WTC11 (cell line): ENCODE measurements at regions not wholly inside any gene's neighbourhood (a gene's known extent, or its start where the extent isn't known, plus 50 kb on each side); places are given as distances from the start of the nearest gene placed in this dataset.

Source experiments
- ATAC-seq: fragments of 200-7000 bp; cut with Tn5 transposase; 2 replicates; pipeline ENCODE4 v1.10.0; 2021; ENCODE audit warnings: mild to moderate bottlenecking, moderate library complexity
- CTCF ChIA-PET: fragments of 300-600 bp; sonication (Branson Sonifier 250); formaldehyde crosslinking; loops from one replicate; lab custom pipeline; 2021; ENCODE audit warnings: antibody characterized with exemption; lab: Charles Lee
- POLR2A ChIA-PET: fragments of 350-600 bp; sonication (Branson Sonifier 250); formaldehyde crosslinking; loops from one replicate; lab custom pipeline; 2021; ENCODE audit warnings: antibody characterized with exemption; lab: Charles Lee
- DNase-seq: peaks from one replicate; pipeline ENCODE4 v3.0.0; 2021; ENCODE audit warnings: low spot score
- H3K27ac Mint-ChIP-seq: 2 replicates; pipeline ENCODE4 v1.8.0; 2021; ENCODE audit warnings: mixed read lengths
- H3K27me3 Mint-ChIP-seq: 2 replicates; pipeline ENCODE4 v1.8.0; 2021; ENCODE audit warnings: low read depth, mild to moderate bottlenecking, moderate library complexity, mixed read lengths
- H3K36me3 Mint-ChIP-seq: 2 replicates; pipeline ENCODE4 v1.8.0; 2021; ENCODE audit warnings: mixed read lengths
- H3K4me1 Mint-ChIP-seq: 2 replicates; pipeline ENCODE4 v1.8.0; 2022; ENCODE audit warnings: mixed read lengths
- H3K4me3 Mint-ChIP-seq: 2 replicates; pipeline ENCODE4 v1.8.0; 2021; ENCODE audit warnings: mild to moderate bottlenecking, moderate library complexity, mixed read lengths
- H3K9me3 Mint-ChIP-seq: 2 replicates; pipeline ENCODE4 v1.8.0; 2021; ENCODE audit warnings: mixed read lengths
- CREB1 ChIP-seq: sonication (generic); formaldehyde crosslinking; IDR thresholded peaks from 2 replicates; pipeline ENCODE4 v1.8.0; 2023; ENCODE audit warnings: mild to moderate bottlenecking, missing genetic modification reagents
- EMX1 ChIP-seq: fragments of 250-450 bp; sonication (Bioruptor Pico); IDR thresholded peaks from 2 replicates; pipeline ENCODE4 v1.8.0; 2021; ENCODE audit warnings: mild to moderate bottlenecking
- MYBL2 ChIP-seq: sonication (generic); formaldehyde crosslinking; IDR thresholded peaks from 2 replicates; pipeline ENCODE4 v1.8.1; 2023; ENCODE audit warnings: mild to moderate bottlenecking, moderate library complexity, missing genetic modification reagents
- NFATC4 ChIP-seq: fragments of 250-450 bp; sonication (Bioruptor Pico); IDR thresholded peaks from 2 replicates; pipeline ENCODE4 v1.9.0; 2021; ENCODE audit warnings: mild to moderate bottlenecking
- NFE2L1 ChIP-seq: sonication (generic); formaldehyde crosslinking; IDR thresholded peaks from 2 replicates; pipeline ENCODE4 v1.8.1; 2023; ENCODE audit warnings: missing genetic modification reagents
- NFYB ChIP-seq: sonication (generic); formaldehyde crosslinking; conservative IDR thresholded peaks from 2 replicates; pipeline ENCODE4 v1.8.0; 2022; ENCODE audit warnings: low read depth, missing genetic modification reagents
- OVOL2 ChIP-seq: fragments of 250-450 bp; sonication (Bioruptor Pico); IDR thresholded peaks from 2 replicates; pipeline ENCODE4 v1.9.0; 2021; ENCODE audit warnings: mild to moderate bottlenecking, borderline replicate concordance
- TCF7 ChIP-seq: sonication (generic); formaldehyde crosslinking; IDR thresholded peaks from 2 replicates; pipeline ENCODE4 v1.8.0; 2022; ENCODE audit warnings: mild to moderate bottlenecking, low read depth, missing genetic modification reagents, moderate library complexity
- ZNF219 ChIP-seq: sonication (generic); formaldehyde crosslinking; IDR thresholded peaks from 2 replicates; pipeline ENCODE4 v1.8.0; 2023; ENCODE audit warnings: missing genetic modification reagents, mild to moderate bottlenecking, borderline replicate concordance
- ZNF396 ChIP-seq: fragments of 250-450 bp; sonication (Bioruptor Pico); IDR thresholded peaks from 2 replicates; pipeline ENCODE4 v1.8.0; 2021; ENCODE audit warnings: mild to moderate bottlenecking, moderate library complexity, borderline replicate concordance
- TF ChIP-seq, protein P1 (sequence below): sonication (generic); formaldehyde crosslinking; IDR thresholded peaks from 2 replicates; pipeline ENCODE4 v1.8.1; 2022; ENCODE audit warnings: low read depth, mild to moderate bottlenecking, moderate library complexity, missing genetic modification reagents, borderline replicate concordance
- TF ChIP-seq, protein P2 (sequence below): sonication (generic); formaldehyde crosslinking; IDR thresholded peaks from 2 replicates; pipeline ENCODE4 v1.8.0; 2022; ENCODE audit warnings: mild to moderate bottlenecking, missing genetic modification reagents
- TF ChIP-seq, protein P3 (sequence below): sonication (generic); formaldehyde crosslinking; IDR thresholded peaks from 2 replicates; pipeline ENCODE4 v1.8.0; 2023; ENCODE audit warnings: missing genetic modification reagents, mild to moderate bottlenecking, borderline replicate concordance
- TF ChIP-seq, protein P4 (sequence below): sonication (generic); formaldehyde crosslinking; conservative IDR thresholded peaks from 2 replicates; pipeline ENCODE4 v1.8.1; 2022; ENCODE audit warnings: mild to moderate bottlenecking, missing genetic modification reagents
- TF ChIP-seq, protein P5 (sequence below): fragments of 250-450 bp; sonication (Bioruptor Pico); conservative IDR thresholded peaks from 2 replicates; pipeline ENCODE4 v1.9.0; 2021; ENCODE audit warnings: mild to moderate bottlenecking
- TF ChIP-seq, protein P6 (sequence below): sonication (generic); formaldehyde crosslinking; IDR thresholded peaks from 2 replicates; pipeline ENCODE4 v1.8.1; 2023; ENCODE audit warnings: mild to moderate bottlenecking, missing genetic modification reagents, moderate library complexity
- TF ChIP-seq, protein P7 (sequence below): fragments of 250-450 bp; sonication (Bioruptor Pico); IDR thresholded peaks from 2 replicates; pipeline ENCODE4 v1.9.0; 2021; ENCODE audit warnings: mild to moderate bottlenecking

DNA sequence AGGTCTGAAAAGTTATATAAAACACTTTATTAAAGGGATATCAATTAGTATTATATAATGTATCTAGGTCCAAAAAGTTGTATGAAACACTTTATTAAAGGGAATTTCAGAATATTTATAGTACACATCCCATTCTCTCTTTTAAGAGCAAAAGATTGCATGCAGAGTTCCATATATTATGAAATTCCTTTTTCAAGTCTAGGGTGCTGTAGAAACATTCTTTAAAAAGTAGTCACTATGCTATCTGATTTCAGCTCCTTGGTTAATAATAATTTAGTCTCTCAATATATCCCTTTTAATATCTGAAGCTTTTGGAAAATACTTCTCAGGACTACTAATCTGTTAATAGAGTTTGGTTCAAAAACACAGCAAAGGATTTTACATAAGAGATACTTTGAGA, 1496.1 kb upstream of the C9orf72 start (continued):
- TF ChIP-seq ZNF219 (CRISPR knock-in tag) = no peak
- TF ChIP-seq, protein P1, sequence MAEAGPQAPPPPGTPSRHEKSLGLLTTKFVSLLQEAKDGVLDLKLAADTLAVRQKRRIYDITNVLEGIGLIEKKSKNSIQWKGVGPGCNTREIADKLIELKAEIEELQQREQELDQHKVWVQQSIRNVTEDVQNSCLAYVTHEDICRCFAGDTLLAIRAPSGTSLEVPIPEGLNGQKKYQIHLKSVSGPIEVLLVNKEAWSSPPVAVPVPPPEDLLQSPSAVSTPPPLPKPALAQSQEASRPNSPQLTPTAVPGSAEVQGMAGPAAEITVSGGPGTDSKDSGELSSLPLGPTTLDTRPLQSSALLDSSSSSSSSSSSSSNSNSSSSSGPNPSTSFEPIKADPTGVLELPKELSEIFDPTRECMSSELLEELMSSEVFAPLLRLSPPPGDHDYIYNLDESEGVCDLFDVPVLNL (CRISPR knock-in tag) = no peak
- TF ChIP-seq, protein P2, sequence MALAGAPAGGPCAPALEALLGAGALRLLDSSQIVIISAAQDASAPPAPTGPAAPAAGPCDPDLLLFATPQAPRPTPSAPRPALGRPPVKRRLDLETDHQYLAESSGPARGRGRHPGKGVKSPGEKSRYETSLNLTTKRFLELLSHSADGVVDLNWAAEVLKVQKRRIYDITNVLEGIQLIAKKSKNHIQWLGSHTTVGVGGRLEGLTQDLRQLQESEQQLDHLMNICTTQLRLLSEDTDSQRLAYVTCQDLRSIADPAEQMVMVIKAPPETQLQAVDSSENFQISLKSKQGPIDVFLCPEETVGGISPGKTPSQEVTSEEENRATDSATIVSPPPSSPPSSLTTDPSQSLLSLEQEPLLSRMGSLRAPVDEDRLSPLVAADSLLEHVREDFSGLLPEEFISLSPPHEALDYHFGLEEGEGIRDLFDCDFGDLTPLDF (CRISPR knock-in tag) = no peak
- TF ChIP-seq, protein P3, sequence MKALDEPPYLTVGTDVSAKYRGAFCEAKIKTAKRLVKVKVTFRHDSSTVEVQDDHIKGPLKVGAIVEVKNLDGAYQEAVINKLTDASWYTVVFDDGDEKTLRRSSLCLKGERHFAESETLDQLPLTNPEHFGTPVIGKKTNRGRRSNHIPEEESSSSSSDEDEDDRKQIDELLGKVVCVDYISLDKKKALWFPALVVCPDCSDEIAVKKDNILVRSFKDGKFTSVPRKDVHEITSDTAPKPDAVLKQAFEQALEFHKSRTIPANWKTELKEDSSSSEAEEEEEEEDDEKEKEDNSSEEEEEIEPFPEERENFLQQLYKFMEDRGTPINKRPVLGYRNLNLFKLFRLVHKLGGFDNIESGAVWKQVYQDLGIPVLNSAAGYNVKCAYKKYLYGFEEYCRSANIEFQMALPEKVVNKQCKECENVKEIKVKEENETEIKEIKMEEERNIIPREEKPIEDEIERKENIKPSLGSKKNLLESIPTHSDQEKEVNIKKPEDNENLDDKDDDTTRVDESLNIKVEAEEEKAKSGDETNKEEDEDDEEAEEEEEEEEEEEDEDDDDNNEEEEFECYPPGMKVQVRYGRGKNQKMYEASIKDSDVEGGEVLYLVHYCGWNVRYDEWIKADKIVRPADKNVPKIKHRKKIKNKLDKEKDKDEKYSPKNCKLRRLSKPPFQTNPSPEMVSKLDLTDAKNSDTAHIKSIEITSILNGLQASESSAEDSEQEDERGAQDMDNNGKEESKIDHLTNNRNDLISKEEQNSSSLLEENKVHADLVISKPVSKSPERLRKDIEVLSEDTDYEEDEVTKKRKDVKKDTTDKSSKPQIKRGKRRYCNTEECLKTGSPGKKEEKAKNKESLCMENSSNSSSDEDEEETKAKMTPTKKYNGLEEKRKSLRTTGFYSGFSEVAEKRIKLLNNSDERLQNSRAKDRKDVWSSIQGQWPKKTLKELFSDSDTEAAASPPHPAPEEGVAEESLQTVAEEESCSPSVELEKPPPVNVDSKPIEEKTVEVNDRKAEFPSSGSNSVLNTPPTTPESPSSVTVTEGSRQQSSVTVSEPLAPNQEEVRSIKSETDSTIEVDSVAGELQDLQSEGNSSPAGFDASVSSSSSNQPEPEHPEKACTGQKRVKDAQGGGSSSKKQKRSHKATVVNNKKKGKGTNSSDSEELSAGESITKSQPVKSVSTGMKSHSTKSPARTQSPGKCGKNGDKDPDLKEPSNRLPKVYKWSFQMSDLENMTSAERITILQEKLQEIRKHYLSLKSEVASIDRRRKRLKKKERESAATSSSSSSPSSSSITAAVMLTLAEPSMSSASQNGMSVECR (CRISPR knock-in tag) = no peak

DNA sequence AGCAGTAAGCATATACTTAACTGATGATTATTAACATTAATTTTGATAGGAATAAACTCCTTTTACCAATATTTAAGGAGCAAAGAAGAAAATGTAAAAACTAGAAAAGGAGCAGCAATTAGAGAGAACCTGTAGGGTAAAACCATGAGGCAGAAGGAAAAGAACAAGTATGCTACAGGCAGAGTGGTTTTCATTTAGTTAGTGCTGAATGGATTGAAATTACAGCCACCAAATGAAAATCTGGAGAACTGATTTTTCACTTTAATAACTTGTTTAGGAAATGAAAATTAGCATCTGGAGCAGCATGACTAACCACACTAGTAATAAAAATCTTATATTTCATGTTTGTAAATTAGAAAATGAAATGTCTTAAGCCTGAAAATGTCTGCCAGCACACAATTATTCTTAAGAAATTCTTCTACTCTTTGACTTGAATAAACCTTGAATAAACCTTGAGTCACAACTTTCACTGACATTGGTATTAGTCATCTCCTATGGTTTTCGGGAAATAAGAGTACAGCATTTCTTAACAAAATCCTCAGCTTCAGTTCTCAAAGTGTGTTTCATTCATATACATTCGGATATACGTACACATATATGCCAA, 1504.9 kb upstream of the C9orf72 start:
- Mint-ChIP-seq H3K9me3 (peaks cover 5% of the 10 kb centered on the region), H3K4me1 (no peaks in the 10 kb centered on the region), H3K27ac (no peak overlapping the region), H3K36me3 (peaks cover 3% of the 10 kb centered on the region; the same call in 1 of the 2 replicates), H3K27me3 (no peaks in the 10 kb centered on the region), H3K4me3 (no peak overlapping the region)
- POLR2A ChIA-PET = no interaction called here
- DNase-seq (no peak), ATAC-seq (no peak)
- CTCF ChIA-PET = no interaction called here
- TF ChIP-seq OVOL2 = no peak
- no peak for TF ChIP-seq NFATC4
- no peak for TF ChIP-seq TCF7 (CRISPR knock-in tag)
- TF ChIP-seq, protein P4, sequence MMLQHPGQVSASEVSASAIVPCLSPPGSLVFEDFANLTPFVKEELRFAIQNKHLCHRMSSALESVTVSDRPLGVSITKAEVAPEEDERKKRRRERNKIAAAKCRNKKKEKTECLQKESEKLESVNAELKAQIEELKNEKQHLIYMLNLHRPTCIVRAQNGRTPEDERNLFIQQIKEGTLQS (CRISPR knock-in tag) = no peak
- TF ChIP-seq NFYB (CRISPR knock-in tag) = no peak
- no peak for TF ChIP-seq MYBL2 (CRISPR knock-in tag)
- no peak for TF ChIP-seq EMX1 (CRISPR knock-in tag)
- TF ChIP-seq CREB1 = no peak
- TF ChIP-seq, protein P3 (CRISPR knock-in tag) = no peak
- TF ChIP-seq NFE2L1 (CRISPR knock-in tag) = no peak
- TF ChIP-seq, protein P5, sequence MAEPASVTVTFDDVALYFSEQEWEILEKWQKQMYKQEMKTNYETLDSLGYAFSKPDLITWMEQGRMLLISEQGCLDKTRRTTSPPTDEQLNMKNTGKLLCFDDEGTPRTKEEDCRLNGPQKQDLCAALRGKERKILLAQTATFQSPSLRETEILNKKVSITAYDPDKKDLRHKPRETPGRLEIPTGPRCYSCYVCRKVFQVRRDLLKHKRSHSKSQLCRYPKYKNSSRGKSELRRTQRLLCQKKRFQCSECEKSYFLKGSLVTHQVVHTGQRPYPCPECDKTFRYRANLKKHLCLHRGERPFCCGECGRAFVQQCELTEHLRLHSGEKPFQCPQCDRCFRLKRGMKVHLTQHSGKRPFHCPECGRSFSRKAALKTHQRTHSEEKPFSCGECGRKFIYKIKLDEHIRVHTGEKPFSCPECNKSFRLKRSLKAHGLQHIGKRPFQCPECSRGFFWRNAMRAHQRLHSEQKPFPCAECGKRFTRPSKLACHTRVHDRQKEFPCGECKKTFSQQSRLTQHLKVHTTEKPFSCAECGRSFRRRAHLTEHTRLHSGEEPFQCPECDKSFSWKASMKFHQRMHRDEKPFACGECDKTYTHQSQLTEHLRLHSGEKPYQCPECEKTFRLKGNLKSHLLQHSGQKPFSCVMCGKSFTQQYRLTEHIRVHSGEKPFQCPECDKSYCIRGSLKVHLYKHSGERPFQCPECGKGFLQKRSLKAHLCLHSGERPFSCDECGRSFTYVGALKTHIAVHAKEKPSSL (CRISPR knock-in tag) = no peak
- no peak for TF ChIP-seq ZNF396 (CRISPR knock-in tag)
- TF ChIP-seq, protein P6, sequence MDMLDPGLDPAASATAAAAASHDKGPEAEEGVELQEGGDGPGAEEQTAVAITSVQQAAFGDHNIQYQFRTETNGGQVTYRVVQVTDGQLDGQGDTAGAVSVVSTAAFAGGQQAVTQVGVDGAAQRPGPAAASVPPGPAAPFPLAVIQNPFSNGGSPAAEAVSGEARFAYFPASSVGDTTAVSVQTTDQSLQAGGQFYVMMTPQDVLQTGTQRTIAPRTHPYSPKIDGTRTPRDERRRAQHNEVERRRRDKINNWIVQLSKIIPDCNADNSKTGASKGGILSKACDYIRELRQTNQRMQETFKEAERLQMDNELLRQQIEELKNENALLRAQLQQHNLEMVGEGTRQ (CRISPR knock-in tag) = no peak
- TF ChIP-seq, protein P7, sequence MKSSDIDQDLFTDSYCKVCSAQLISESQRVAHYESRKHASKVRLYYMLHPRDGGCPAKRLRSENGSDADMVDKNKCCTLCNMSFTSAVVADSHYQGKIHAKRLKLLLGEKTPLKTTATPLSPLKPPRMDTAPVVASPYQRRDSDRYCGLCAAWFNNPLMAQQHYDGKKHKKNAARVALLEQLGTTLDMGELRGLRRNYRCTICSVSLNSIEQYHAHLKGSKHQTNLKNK (CRISPR knock-in tag) = no peak
